ENCODE measurements at regions not wholly inside any gene's neighbourhood (a gene's known extent, or its start where the extent isn't known, plus 50 kb on each side); places are given as distances from the start of the nearest gene placed in this dataset.
"Not testable (repeated sequence)": the region's sequence is repeated elsewhere in the genome, so short reads cannot be mapped to it uniquely, and the experiment has no call there.

- no peak for TF ChIP-seq NRF1 (IDR thresholded peaks at IDR 0.05; ENCODE audit: low read depth, low read length)
- no peak for TF ChIP-seq TEAD4 (IDR thresholded peaks at IDR 0.05; ENCODE audit: low read depth, low read length)
Measured at GRCh38 chr11:134840945-134841344, 428.9 kb upstream of the B3GAT1 start (continued).

DNA sequence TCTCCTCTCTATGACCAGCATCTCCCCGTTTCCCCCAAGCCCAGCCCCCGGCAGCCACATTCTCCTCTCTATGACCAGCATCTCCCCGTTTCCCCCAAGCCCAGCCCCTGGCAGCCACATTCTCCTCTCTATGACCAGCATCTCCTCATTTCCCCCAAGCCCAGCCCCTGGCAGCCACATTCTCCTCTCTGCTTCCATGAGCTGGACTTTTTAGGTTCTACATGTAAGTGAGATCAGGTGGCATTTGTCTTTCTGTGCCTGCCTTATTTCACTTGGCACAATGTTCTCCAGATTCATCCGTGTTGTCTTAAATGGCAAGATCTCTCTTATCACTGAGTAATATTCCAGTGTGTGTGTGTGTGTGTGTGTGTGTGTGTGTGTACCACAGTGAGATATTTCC lies 428.1 kb upstream of the B3GAT1 start:
- H3K56ac ChIP-seq (replicated peaks; ENCODE audit: insufficient read length, low read depth, low read length); H2BK120ac ChIP-seq (replicated peaks; ENCODE audit: low read depth, low read length); H3K23me2 ChIP-seq (ENCODE audit: low read depth, low read length); H3K4me2 ChIP-seq (ENCODE audit: insufficient read depth in 1 of 2, low read depth in 2 of 2, low read length in 2 of 2); H2AK5ac ChIP-seq (ENCODE audit: low read depth, low read length); H3K27me3 ChIP-seq (replicated peaks in 1 of 4; ENCODE audit: control insufficient read depth in 3 of 4, extremely low read depth in 1 of 4, insufficient read depth in 3 of 4, low read length in 3 of 4); H4K91ac ChIP-seq (replicated peaks; ENCODE audit: insufficient read length, low read length); H3K23ac ChIP-seq (ENCODE audit: insufficient read length); H3K27ac ChIP-seq (ENCODE audit: low read depth, low read length); H3K18ac ChIP-seq (ENCODE audit: extremely low read depth, low read length); H3K14ac ChIP-seq (ENCODE audit: insufficient read length); H3K9ac ChIP-seq (replicated peaks in 1 of 4; ENCODE audit: extremely low read depth in 1 of 4, low read depth in 3 of 4, low read length in 3 of 4); H2BK20ac ChIP-seq (ENCODE audit: low read length); H2BK15ac ChIP-seq (ENCODE audit: low read length); H3K4ac ChIP-seq (replicated peaks; ENCODE audit: insufficient read length, low read depth, low read length); H2AFZ ChIP-seq (ENCODE audit: low read length); H2BK12ac ChIP-seq (ENCODE audit: low read depth, low read length); H3K4me1 ChIP-seq (replicated peaks in 1 of 4; ENCODE audit: control insufficient read depth in 3 of 4, insufficient read depth in 4 of 4, low read length in 3 of 4); POLR2A ChIA-PET (ENCODE audit: partially characterized antibody); H3K79me1 ChIP-seq (ENCODE audit: low read depth, low read length); H3K4me3 ChIP-seq (ENCODE audit: extremely low read depth in 1 of 4, insufficient read depth in 2 of 4, low read depth in 3 of 4, low read length in 4 of 4); H3K9me3 ChIP-seq (ENCODE audit: insufficient read depth in 2 of 2, low read depth in 1 of 2, low read length in 1 of 2); FAIRE-seq; H3K36me3 ChIP-seq (ENCODE audit: control insufficient read depth in 2 of 4, insufficient read depth in 4 of 4, low read length in 3 of 4); H4K20me1 ChIP-seq (replicated peaks in 1 of 2; ENCODE audit: control insufficient read depth in 1 of 2, insufficient read depth in 2 of 2, low read length in 2 of 2); H2BK5ac ChIP-seq (ENCODE audit: low read depth, low read length); DNase-seq (ENCODE audit: low read depth in 1 of 2, low spot score in 2 of 2); H3K79me2 ChIP-seq (ENCODE audit: control insufficient read depth in 1 of 2, insufficient read depth in 2 of 2, low read length in 2 of 2); H4K5ac ChIP-seq (ENCODE audit: insufficient read length, low read depth, low read length); H4K8ac ChIP-seq (ENCODE audit: extremely low read depth, insufficient read depth, low read length): not testable (repeated sequence)
- CTCF ChIA-PET (ENCODE audit: partially characterized antibody), result interaction anchor here (1.3 to 1.7 kb wide), 2 partner anchors 10 to 18 kb away, joined by 5 read pairs; no protein-coding TSS in a partner anchor
- 100% methylated on average over 1 of the region's 4 CpGs; no CpG with 5 or more reads in 1 of the 2 experiments for WGBS, 2 experiments (ENCODE audit: extremely low coverage in 1 of 2, insufficient coverage in 1 of 2, insufficient read length in 1 of 2, insufficient replicate concordance in 2 of 2, low coverage in 1 of 2, low lambda C conversion rate in 2 of 2, missing lambda C conversion rate in 1 of 2)
